ENCODE measurements at regions not wholly inside any gene's neighbourhood (a gene's known extent, or its start where the extent isn't known, plus 50 kb on each side); places are given as distances from the start of the nearest gene placed in this dataset.

DNA sequence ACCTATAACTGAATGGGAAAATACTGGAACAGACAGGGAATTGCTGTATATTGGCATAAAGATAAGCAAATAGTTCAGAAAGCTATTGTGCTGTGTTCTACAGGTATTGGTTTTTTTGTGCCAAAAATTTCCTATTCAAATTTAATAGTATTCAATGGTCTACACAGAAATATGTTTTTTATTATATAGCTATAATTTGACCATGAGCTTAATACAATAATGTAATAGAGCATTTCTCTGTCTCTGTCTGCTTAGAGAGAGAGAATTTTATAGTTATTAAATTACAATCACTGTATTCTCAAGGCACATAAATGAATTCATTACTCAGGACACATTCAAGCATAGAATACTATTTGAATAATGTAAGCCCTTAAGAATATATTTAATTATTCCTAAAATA lies 62.3 kb upstream of the FZD8 start (continued):
- TF ChIP-seq CTBP2 (IDR thresholded peaks at IDR 0.05; ENCODE audit: borderline replicate concordance, insufficient read depth, insufficient read length, low read length), result no peak
- TF ChIP-seq MAFK (IDR thresholded peaks at IDR 0.05; ENCODE audit: low read depth, low read length), result no peak
- no peak for TF ChIP-seq SUZ12 (IDR thresholded peaks at IDR 0.05; ENCODE audit: low read length)
- TF ChIP-seq POLR2A (IDR thresholded peaks at IDR 0.05; ENCODE audit: control extremely low read depth in 1 of 2, low read depth in 2 of 2, low read length in 2 of 2), result no peak
- no peak for TF ChIP-seq TAF1 (IDR thresholded peaks at IDR 0.05; ENCODE audit: low read depth, low read length)
